SU-DHL-6 (cell line): ENCODE measurements at regions not wholly inside any gene's neighbourhood (a gene's known extent, or its start where the extent isn't known, plus 50 kb on each side); places are given as distances from the start of the nearest gene placed in this dataset.

ENCODE experiments used
- EZH2phosphoT487 ChIP-seq: fragments of 200-600 bp; sonication (generic), shearing (Covaris generic); conservative IDR thresholded peaks from 2 replicates; pipeline ENCODE4 v1.6.1; 2018; ENCODE audit warnings: mild to moderate bottlenecking, antibody characterized with exemption, low read length, moderate library complexity, mixed read lengths
- TF ChIP-seq, protein P1 (sequence below): fragments of 200-600 bp; sonication (generic); IDR thresholded peaks from one replicate; pipeline ENCODE4 v1.5.1; 2017; ENCODE audit warnings: antibody characterized with exemption, mild to moderate bottlenecking, low read length, moderate library complexity; ENCODE audit not compliant: insufficient read depth, poor library complexity, severe bottlenecking

DNA sequence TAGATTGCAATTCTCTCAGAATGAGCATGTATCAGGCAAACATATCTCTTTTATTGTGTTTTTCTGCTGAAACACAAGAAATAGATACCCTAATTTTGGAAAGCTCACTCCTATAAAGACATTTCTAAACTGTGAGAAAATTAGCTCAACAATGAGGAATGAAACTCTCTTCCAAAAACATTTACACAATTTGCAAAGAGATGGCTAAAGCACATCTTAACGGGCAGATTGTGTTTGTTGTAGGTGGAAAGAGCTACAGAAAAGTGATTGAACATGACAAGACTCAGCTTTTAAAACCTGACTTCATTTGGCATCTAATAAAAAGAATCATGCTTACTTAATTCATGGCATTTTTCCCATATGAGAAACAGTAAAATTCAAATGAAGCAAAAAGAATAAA lies 175.0 kb upstream of the SLC39A10 start:
- no peak for TF ChIP-seq EZH2phosphoT487
- TF ChIP-seq, protein P1, sequence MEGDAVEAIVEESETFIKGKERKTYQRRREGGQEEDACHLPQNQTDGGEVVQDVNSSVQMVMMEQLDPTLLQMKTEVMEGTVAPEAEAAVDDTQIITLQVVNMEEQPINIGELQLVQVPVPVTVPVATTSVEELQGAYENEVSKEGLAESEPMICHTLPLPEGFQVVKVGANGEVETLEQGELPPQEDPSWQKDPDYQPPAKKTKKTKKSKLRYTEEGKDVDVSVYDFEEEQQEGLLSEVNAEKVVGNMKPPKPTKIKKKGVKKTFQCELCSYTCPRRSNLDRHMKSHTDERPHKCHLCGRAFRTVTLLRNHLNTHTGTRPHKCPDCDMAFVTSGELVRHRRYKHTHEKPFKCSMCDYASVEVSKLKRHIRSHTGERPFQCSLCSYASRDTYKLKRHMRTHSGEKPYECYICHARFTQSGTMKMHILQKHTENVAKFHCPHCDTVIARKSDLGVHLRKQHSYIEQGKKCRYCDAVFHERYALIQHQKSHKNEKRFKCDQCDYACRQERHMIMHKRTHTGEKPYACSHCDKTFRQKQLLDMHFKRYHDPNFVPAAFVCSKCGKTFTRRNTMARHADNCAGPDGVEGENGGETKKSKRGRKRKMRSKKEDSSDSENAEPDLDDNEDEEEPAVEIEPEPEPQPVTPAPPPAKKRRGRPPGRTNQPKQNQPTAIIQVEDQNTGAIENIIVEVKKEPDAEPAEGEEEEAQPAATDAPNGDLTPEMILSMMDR = no peak
